A673 (cell line): ENCODE measurements at regions not wholly inside any gene's neighbourhood (a gene's known extent, or its start where the extent isn't known, plus 50 kb on each side); places are given as distances from the start of the nearest gene placed in this dataset.

ENCODE experiments used
- BruUV-seq: library from RNA; stranded (reverse); fragments of 400-500 nt; replicated peaks from 2 replicates; lab custom pipeline; 2021; lab: Mats Ljungman, UMichigan
- CTCF ChIA-PET: fragments of 300-600 bp; sonication (Branson Sonifier 250); formaldehyde crosslinking; loops from one replicate; lab custom pipeline; 2022; ENCODE audit warnings: antibody characterized with exemption; lab: Charles Lee
- POLR2A ChIA-PET: fragments of 300-600 bp; sonication (Branson Sonifier 250); formaldehyde crosslinking; loops from one replicate; lab custom pipeline; 2022; ENCODE audit warnings: antibody characterized with exemption; ENCODE audit not compliant: low non-redundant PET; lab: Charles Lee
- DNase-seq: peaks from one replicate; pipeline ENCODE4 v3.0.0-alpha.2; 2015; ENCODE audit warnings: low spot score
- H3K27ac ChIP-seq: fragments of 200-600 bp; sonication (generic); 2 replicates; pipeline ENCODE4 v1.5.1; 2016; ENCODE audit warnings: mixed run types, low read depth, mild to moderate bottlenecking, mixed read lengths, antibody characterized with exemption, low read length; ENCODE audit not compliant: poor library complexity, severe bottlenecking
- H3K27me3 ChIP-seq: fragments of 200-600 bp; sonication (generic); replicated peaks from 2 replicates; pipeline ENCODE4 v1.6.1; 2017; ENCODE audit warnings: mixed run types, low read depth, mild to moderate bottlenecking, mixed read lengths, antibody characterized with exemption, low read length; ENCODE audit not compliant: insufficient read depth, poor library complexity
- H3K36me3 ChIP-seq: fragments of 200-600 bp; sonication (generic); 2 replicates; pipeline ENCODE4 v1.6.1; 2016; ENCODE audit warnings: mixed run types, mild to moderate bottlenecking, mixed read lengths, antibody characterized with exemption, low read length; ENCODE audit not compliant: insufficient read depth, poor library complexity, severe bottlenecking
- H3K4me1 ChIP-seq: fragments of 200-600 bp; sonication (generic); 2 replicates; pipeline ENCODE4 v1.6.1; 2017; ENCODE audit warnings: mixed run types, mild to moderate bottlenecking, mixed read lengths, antibody characterized with exemption, low read length; ENCODE audit not compliant: insufficient read depth, poor library complexity, severe bottlenecking
- H3K4me3 ChIP-seq: fragments of 200-600 bp; sonication (generic); 2 replicates; pipeline ENCODE4 v1.5.1; 2016; ENCODE audit warnings: low read depth, mixed run types, mild to moderate bottlenecking, mixed read lengths, low read length; ENCODE audit not compliant: poor library complexity, severe bottlenecking
- H3K9me3 ChIP-seq: fragments of 200-600 bp; sonication (generic); 2 replicates; pipeline ENCODE4 v1.6.1; 2016; ENCODE audit warnings: mixed run types, low read depth, mild to moderate bottlenecking, mixed read lengths, antibody characterized with exemption, low read length; ENCODE audit not compliant: poor library complexity, severe bottlenecking
- EZH2 ChIP-seq: fragments of 200-600 bp; sonication (generic); IDR thresholded peaks from 2 replicates; pipeline ENCODE4 v1.6.1; 2017; ENCODE audit warnings: borderline replicate concordance, low read depth, mild to moderate bottlenecking, mixed read lengths, antibody characterized with exemption, low read length; ENCODE audit not compliant: poor library complexity, severe bottlenecking
- intact Hi-C: fragments of 100-400 bp; cut with micrococcal nuclease; formaldehyde crosslinking; loops from one replicate; pipeline ENCODE4 v1.10.0; 2022; ENCODE audit not compliant: unreplicated experiment
- TF ChIP-seq, protein P1 (sequence below): fragments of 300-800, 200-600 bp; sonication (generic); conservative IDR thresholded peaks from 2 replicates; pipeline ENCODE4 v1.5.1; 2017; ENCODE audit warnings: low read depth, mild to moderate bottlenecking, antibody characterized with exemption, low read length, moderate library complexity, mixed read lengths

DNA sequence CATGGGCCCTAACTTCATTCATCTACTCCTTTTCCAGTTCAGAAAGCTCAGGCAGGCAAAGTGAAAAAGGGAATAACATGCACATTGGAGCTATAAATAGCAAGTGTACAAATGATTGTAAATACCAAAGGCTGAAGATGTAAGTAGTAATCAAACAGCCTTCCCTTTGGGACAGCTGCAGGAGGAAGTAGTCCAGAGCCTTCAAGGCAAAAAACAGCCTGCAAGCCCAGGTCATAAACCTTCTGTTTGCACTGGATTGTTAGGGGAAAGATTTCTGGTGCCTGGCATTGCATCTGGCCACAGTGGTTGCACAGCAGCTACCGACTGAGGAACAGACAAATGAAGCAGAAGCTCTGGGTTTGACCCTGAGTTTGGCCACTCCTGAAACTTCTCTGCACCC, 98.6 kb upstream of the PMFBP1 start:
- H3K4me1 ChIP-seq: no peaks in the 10 kb centered on the region
- POLR2A ChIA-PET: no interaction called here
- BruUV-seq: no TSS peak

DNA sequence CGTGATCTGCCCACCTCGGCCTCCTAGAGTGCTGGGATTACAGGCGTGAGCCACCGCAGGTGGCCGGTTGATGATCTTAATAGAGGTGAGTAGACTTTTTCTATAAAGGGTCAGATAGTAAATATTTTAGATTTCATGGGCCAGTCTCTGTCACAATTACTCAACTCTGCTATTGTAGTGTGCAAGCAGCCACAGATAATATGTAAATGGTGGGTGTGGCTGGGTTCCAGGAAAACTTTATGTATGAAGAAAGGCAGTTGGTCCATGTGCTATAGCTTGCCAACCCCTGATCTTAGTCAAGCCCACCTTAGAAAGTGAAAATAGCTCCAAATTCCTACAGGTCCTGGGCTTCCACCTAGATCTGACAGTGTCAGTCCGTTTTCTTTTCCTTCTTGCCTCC, 94.9 kb upstream of the PMFBP1 start:
- H3K9me3 ChIP-seq: no peaks in the 10 kb centered on the region
- POLR2A ChIA-PET: no interaction called here
- no peak overlapping the region for H3K27ac ChIP-seq
- no peak for DNase-seq
- no peak overlapping the region for H3K4me3 ChIP-seq
- H3K27me3 ChIP-seq: no peaks in the 10 kb centered on the region
- intact Hi-C loops: no loop called here
- no TSS peak for BruUV-seq
- no peaks in the 10 kb centered on the region for H3K36me3 ChIP-seq
- CTCF ChIA-PET: interaction anchor here (0.6 kb wide), 1 partner anchor 837 kb away, joined by 12 read pairs; no protein-coding TSS in a partner anchor
- H3K4me1 ChIP-seq: no peaks in the 10 kb centered on the region
- TF ChIP-seq EZH2: no peak
- TF ChIP-seq, protein P1, sequence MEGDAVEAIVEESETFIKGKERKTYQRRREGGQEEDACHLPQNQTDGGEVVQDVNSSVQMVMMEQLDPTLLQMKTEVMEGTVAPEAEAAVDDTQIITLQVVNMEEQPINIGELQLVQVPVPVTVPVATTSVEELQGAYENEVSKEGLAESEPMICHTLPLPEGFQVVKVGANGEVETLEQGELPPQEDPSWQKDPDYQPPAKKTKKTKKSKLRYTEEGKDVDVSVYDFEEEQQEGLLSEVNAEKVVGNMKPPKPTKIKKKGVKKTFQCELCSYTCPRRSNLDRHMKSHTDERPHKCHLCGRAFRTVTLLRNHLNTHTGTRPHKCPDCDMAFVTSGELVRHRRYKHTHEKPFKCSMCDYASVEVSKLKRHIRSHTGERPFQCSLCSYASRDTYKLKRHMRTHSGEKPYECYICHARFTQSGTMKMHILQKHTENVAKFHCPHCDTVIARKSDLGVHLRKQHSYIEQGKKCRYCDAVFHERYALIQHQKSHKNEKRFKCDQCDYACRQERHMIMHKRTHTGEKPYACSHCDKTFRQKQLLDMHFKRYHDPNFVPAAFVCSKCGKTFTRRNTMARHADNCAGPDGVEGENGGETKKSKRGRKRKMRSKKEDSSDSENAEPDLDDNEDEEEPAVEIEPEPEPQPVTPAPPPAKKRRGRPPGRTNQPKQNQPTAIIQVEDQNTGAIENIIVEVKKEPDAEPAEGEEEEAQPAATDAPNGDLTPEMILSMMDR: no peak

More for the DNA sequence above, 98.6 kb upstream of the PMFBP1 start:
- Histone ChIP-seq H3K4me3 (no peak overlapping the region), H3K36me3 (no peaks in the 10 kb centered on the region), H3K27ac (no peak overlapping the region), H3K27me3 (no peaks in the 10 kb centered on the region), H3K9me3 (no peaks in the 10 kb centered on the region)
- CTCF ChIA-PET: no interaction called here
- intact Hi-C loops: no loop called here
- DNase-seq: no peak
- TF ChIP-seq EZH2: no peak
- TF ChIP-seq, protein P1: no peak

DNA sequence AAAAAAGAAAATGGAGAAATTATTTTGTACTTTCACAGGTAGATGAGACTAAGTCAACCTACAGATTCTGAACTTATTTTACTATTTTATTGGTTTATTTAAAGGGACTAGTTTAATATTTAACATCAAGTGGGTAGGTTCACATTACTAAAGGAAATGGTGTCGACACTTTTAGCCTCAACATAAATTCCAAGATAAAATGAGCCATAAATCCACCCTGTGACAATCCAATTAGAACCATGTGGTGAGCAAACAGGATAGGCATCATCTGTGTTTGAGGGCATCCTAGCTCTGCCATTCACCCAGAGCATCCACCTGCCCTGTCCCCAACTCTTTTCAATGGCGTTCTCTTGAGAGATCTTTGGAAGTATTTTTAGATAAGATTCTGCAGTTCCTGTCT, 92.8 kb upstream of the PMFBP1 start:
- ChIA-PET POLR2A (no interaction called here), CTCF (no interaction called here)
- Histone ChIP-seq H3K9me3 (no peaks in the 10 kb centered on the region), H3K4me3 (no peak overlapping the region), H3K4me1 (no peaks in the 10 kb centered on the region), H3K27me3 (no peaks in the 10 kb centered on the region), H3K27ac (no peak overlapping the region), H3K36me3 (no peaks in the 10 kb centered on the region)
- TF ChIP-seq EZH2: no peak
- TF ChIP-seq, protein P1: no peak
- no peak for DNase-seq
- no TSS peak for BruUV-seq
- intact Hi-C loops: no loop called here
